SK-N-SH (cell line): ENCODE measurements at regions not wholly inside any gene's neighbourhood (a gene's known extent, or its start where the extent isn't known, plus 50 kb on each side); places are given as distances from the start of the nearest gene placed in this dataset.

Source experiments
- CTCF ChIP-seq: fragments of 200-600 bp; sonication (generic); IDR thresholded peaks from 2 replicates; pipeline ENCODE4 v1.6.1; 2017; ENCODE audit warnings: antibody characterized with exemption, mild to moderate bottlenecking, moderate library complexity
- POLR2AphosphoS5 ChIP-seq: IDR thresholded peaks from 2 replicates; pipeline ENCODE4 v1.6.1; 2012; ENCODE audit warnings: low read depth, low read length
- RCOR1 ChIP-seq: fragments of 150-350 bp; IDR thresholded peaks from 2 replicates; pipeline ENCODE4 v1.6.1; 2017; ENCODE audit warnings: antibody characterized with exemption, low read length

- no peak for TF ChIP-seq RCOR1
- no peak for TF ChIP-seq CTCF
- TF ChIP-seq POLR2AphosphoS5: no peak
Observed at GRCh38 chr5:103356350-103357091, 98.0 kb downstream of the MACIR start.
